NCI-H1694 treated with DMSO at 0.1 percent for 48 hours (cell line): ENCODE measurements at regions not wholly inside any gene's neighbourhood (a gene's known extent, or its start where the extent isn't known, plus 50 kb on each side); places are given as distances from the start of the nearest gene placed in this dataset.

Experiments used
- DNase-seq: peaks from one replicate; lab custom pipeline; 2025; lab: John Stamatoyannopoulos, UW

GRCh38 chr3:30331519-30331918 is 274.9 kb upstream of the TGFBR2 start:
- DNase-seq, result no peak

- DNase-seq, result no peak
These were observed 274.0 kb upstream of the TGFBR2 start for GRCh38 chr3:30332196-30333021.

- DNase-seq, result no peak
These were observed 273.3 kb upstream of the TGFBR2 start for GRCh38 chr3:30333143-30333542.

- DNase-seq, result no peak
These were observed 272.5 kb upstream of the TGFBR2 start for GRCh38 chr3:30333903-30334302.

GRCh38 chr3:30340500-30340899 is 265.9 kb upstream of the TGFBR2 start:
- DNase-seq, result no peak

- DNase-seq, result no peak
These were observed 265.3 kb upstream of the TGFBR2 start for GRCh38 chr3:30341079-30341478.

GRCh38 chr3:30341851-30342250 is 264.6 kb upstream of the TGFBR2 start:
- no peak for DNase-seq

GRCh38 chr3:30342318-30343060 is 263.9 kb upstream of the TGFBR2 start:
- DNase-seq, result no peak

GRCh38 chr3:30343067-30343831 is 263.2 kb upstream of the TGFBR2 start:
- no peak for DNase-seq

GRCh38 chr3:30343861-30344260 is 262.5 kb upstream of the TGFBR2 start:
- DNase-seq, result no peak

- no peak for DNase-seq
These were observed 262.1 kb upstream of the TGFBR2 start for GRCh38 chr3:30344288-30344687.

- DNase-seq, result no peak
These were observed 259.5 kb upstream of the TGFBR2 start for GRCh38 chr3:30346933-30347320.

GRCh38 chr3:30347679-30348216 is 258.7 kb upstream of the TGFBR2 start:
- DNase-seq, result no peak

- DNase-seq, result no peak
These were observed 256.9 kb upstream of the TGFBR2 start for GRCh38 chr3:30349507-30349906.

- no peak for DNase-seq
These were observed 256.4 kb upstream of the TGFBR2 start for GRCh38 chr3:30350011-30350410.

GRCh38 chr3:30350901-30351300 is 255.5 kb upstream of the TGFBR2 start:
- no peak for DNase-seq

- DNase-seq, result no peak
These were observed 253.7 kb upstream of the TGFBR2 start for GRCh38 chr3:30352410-30353318.

- DNase-seq, result no peak
These were observed 252.5 kb upstream of the TGFBR2 start for GRCh38 chr3:30353711-30354467.

GRCh38 chr3:30354513-30354912 is 251.9 kb upstream of the TGFBR2 start:
- DNase-seq, result no peak

- DNase-seq, result no peak
These were observed 251.4 kb upstream of the TGFBR2 start for GRCh38 chr3:30354972-30355371.

- DNase-seq, result no peak
These were observed 250.8 kb upstream of the TGFBR2 start for GRCh38 chr3:30355622-30356021.
